NT2/D1 (cell line): ENCODE measurements at regions not wholly inside any gene's neighbourhood (a gene's known extent, or its start where the extent isn't known, plus 50 kb on each side); places are given as distances from the start of the nearest gene placed in this dataset.
A peak's percentile ranks its signal among the peaks of the same experiment; 100 is the strongest.

ENCODE experiments used
- DNase-seq: peaks from one replicate; pipeline ENCODE4 v3.0.0-alpha.2; 2011; ENCODE audit warnings: low read depth, low spot score
- H3K27me3 ChIP-seq: 2 replicates; pipeline ENCODE4 v1.6.0; 2011; ENCODE audit warnings: mild to moderate bottlenecking; ENCODE audit not compliant: insufficient read length, insufficient read depth
- H3K36me3 ChIP-seq: 2 replicates; pipeline ENCODE4 v1.6.1; 2011; ENCODE audit warnings: mild to moderate bottlenecking, low read length, mixed read lengths; ENCODE audit not compliant: insufficient read depth, insufficient read length
- H3K4me1 ChIP-seq: 2 replicates; pipeline ENCODE4 v1.5.1; 2011; ENCODE audit not compliant: insufficient read depth, insufficient read length
- H3K4me3 ChIP-seq: 2 replicates; pipeline ENCODE4 v1.5.1; 2011; ENCODE audit warnings: low read depth; ENCODE audit not compliant: insufficient read length
- H3K9ac ChIP-seq: 2 replicates; pipeline ENCODE4 v1.6.0; 2011; ENCODE audit warnings: low read depth; ENCODE audit not compliant: insufficient read length
- H3K9me3 ChIP-seq: 2 replicates; pipeline ENCODE4 v1.5.1; 2011; ENCODE audit warnings: mild to moderate bottlenecking, low read length; ENCODE audit not compliant: insufficient read depth
- SUZ12 ChIP-seq: IDR thresholded peaks from 2 replicates; pipeline ENCODE4 v1.6.1; 2011; ENCODE audit not compliant: insufficient read length, insufficient read depth; ENCODE audit errors: extremely low read depth
- YY1 ChIP-seq: IDR thresholded peaks from 2 replicates; pipeline ENCODE4 v1.6.1; 2011; ENCODE audit not compliant: insufficient read length, insufficient read depth
- ZNF274 ChIP-seq: IDR thresholded peaks from 2 replicates; pipeline ENCODE4 v1.6.1; 2011; ENCODE audit warnings: mild to moderate bottlenecking, low read depth, low read length

DNA sequence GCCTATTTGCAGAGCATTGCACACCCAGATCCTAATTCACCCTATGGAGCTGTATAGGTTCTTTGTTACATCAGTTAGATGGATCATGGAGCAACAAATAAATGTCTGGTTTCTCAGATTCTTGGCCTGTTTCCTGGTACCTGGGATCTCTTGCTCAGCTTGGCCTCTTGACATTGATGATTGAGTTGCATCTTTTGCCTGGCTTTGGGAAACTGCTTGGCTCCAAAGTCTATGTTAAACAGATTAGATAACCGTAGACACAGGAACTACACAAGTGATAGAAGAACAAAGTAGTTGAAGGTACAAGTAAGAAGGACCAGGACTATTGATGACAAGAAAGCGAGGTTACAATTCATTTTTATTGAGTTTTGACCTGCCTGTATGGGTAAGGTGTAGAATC, 77.3 kb downstream of the TMEM100 start:
- Histone ChIP-seq H3K27me3 (peaks cover 5% of the 10 kb centered on the region), H3K9me3 (peaks cover 9% of the 10 kb centered on the region; the same call in 1 of the 2 replicates), H3K4me1 (no peaks in the 10 kb centered on the region), H3K36me3 (no peaks in the 10 kb centered on the region), H3K4me3 (no peak overlapping the region), H3K9ac (no peak overlapping the region)
- TF ChIP-seq ZNF274 (no peak), SUZ12 (no peak), YY1 (no peak)
- DNase-seq, result no peak

DNA sequence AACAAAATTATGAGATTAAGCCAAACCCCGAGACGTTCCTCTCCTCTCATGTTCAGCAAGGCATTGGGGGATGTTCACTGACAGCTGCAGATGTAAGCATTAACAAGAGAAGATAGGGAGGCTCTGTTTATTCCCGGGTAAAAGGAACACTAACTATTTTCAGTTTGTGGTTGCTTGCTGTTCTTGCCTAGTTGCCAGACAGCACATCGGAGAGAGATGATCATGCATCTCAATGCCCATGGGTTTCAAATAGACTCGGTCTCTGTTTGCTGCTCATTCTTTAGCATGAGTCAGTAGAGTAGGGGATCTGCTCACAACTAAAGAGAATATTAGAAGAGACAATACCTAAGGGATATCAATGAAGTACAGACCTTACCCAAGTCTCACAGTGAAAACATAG, 78.3 kb downstream of the TMEM100 start:
- Histone ChIP-seq H3K36me3 (no peaks in the 10 kb centered on the region), H3K9me3 (peaks cover 9% of the 10 kb centered on the region; the same call in 1 of the 2 replicates), H3K9ac (no peak overlapping the region), H3K4me3 (no peak overlapping the region), H3K27me3 (peaks cover 5% of the 10 kb centered on the region), H3K4me1 (no peaks in the 10 kb centered on the region)
- TF ChIP-seq YY1 (no peak), ZNF274 (no peak), SUZ12 (no peak)
- DNase-seq, result no peak

DNA sequence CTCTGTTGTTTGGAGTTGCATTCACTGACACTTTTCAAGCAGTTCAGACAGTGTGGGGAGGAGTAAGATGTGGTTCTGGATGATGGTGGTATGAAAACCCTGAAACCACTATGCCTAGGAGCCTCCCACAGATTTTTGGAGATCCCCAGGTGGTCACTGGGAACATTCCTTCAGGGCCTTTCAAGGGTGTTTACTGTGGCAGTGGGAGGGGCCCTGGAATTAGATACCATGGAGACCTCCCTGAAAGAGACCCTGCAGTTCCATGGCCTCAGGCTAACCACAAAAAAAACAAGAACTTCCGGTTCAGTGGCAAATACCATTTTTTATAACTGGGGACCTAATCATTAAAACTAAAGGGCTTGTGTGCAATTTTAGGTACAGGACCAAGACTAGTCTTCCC, 79.9 kb downstream of the TMEM100 start:
- no peak overlapping the region for H3K4me3 ChIP-seq
- no peak for DNase-seq
- TF ChIP-seq SUZ12, result no peak
- TF ChIP-seq ZNF274, result no peak
- no peak for TF ChIP-seq YY1

DNA sequence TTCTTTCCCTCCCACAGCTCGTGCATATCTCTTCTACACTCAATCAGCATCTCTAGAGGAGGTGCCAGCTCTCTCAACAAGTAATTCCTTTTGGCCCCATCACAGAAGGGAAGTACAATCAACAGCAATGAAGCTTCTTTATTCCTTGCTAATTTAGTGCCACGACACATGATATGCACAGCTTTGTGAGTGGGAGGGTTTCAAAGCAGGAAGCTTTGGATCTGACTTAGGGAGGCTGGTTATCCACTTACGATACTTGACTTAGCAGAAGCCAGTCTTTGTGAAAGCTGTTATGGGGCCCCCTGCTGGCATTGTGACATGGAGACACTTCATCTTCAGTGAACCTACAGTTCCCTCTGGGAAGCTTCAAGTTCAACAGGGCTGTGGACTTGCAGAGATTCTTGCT, 81.0 kb downstream of the TMEM100 start:
- no peaks in the 10 kb centered on the region for H3K36me3 ChIP-seq
- DNase-seq, result peak; percentile 49
- no peak overlapping the region for H3K9ac ChIP-seq
- H3K4me3 ChIP-seq, result no peak overlapping the region
- H3K9me3 ChIP-seq, result peaks cover 9% of the 10 kb centered on the region; the same call in 1 of the 2 replicates
- H3K4me1 ChIP-seq, result peaks cover 2% of the 10 kb centered on the region
- H3K27me3 ChIP-seq, result peaks cover 5% of the 10 kb centered on the region
- TF ChIP-seq YY1, result no peak
- TF ChIP-seq ZNF274, result no peak
- no peak for TF ChIP-seq SUZ12

More for the DNA sequence above, 79.9 kb downstream of the TMEM100 start:
- H3K4me1 ChIP-seq, result no peaks in the 10 kb centered on the region
- H3K36me3 ChIP-seq, result no peaks in the 10 kb centered on the region
- H3K9me3 ChIP-seq, result peaks cover 9% of the 10 kb centered on the region; the same call in 1 of the 2 replicates
- peaks cover 5% of the 10 kb centered on the region for H3K27me3 ChIP-seq
- H3K9ac ChIP-seq, result no peak overlapping the region

DNA sequence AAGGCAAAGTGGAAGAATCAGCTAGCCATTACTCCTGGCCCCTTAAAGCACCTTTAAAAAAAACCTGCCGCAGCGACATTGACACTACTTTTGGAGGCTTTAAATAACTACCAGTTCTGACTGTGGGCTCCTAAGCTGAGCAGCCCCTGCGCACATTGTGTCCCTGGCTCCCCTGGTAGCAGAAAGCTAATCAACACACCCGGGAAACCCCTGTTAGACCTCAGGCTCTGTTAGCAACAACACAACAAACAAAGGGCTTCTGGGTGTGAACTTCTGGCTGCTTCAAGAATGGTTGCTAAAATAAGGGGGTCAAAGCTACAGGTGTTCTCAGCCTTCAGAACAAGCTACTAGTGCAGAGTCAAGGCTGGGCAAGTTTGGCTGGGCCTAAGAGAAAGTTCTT, 83.6 kb downstream of the TMEM100 start:
- H3K9ac ChIP-seq, result no peak overlapping the region
- H3K27me3 ChIP-seq, result peaks cover 2% of the 10 kb centered on the region
- peaks cover 7% of the 10 kb centered on the region; the same call in 1 of the 2 replicates for H3K9me3 ChIP-seq
- no peaks in the 10 kb centered on the region for H3K36me3 ChIP-seq
- no peak overlapping the region for H3K4me3 ChIP-seq
- no peak for DNase-seq
- TF ChIP-seq SUZ12 (no peak), YY1 (no peak), ZNF274 (no peak)
- H3K4me1 ChIP-seq, result peaks cover 3% of the 10 kb centered on the region

DNA sequence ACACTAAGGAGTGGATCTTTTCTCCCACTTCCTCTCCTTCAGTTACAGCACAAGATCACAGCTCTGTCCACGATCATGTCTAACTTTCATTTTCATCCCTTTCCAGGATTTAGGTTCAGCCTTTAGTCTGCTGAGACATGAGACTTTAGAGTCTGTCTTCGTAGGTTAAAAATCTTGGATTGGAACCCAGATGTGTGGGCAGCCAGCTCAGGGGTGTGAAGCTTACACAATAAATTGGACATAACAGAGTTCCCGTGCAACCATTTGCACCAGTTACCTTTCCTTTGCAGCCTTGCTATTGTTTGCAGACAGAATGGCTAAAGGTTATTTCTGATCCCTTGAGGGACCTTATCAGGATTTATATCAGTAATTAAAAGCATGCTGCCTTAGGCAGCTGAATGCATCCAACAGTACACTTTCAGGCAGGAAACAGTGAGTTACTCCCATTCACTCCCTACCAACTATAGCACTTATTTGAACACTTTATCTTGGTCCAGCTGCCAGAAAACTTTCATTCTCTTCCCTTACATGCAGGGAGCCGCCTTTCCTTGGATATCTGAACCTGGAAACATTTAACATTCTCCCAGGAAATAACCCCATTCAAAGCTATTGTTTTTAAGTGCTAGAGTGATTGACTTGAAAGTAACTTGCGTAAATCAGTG, 87.3 kb downstream of the TMEM100 start:
- no peaks in the 10 kb centered on the region; the same call in 1 of the 2 replicates for H3K9me3 ChIP-seq
- no peak for DNase-seq
- H3K27me3 ChIP-seq, result no peaks in the 10 kb centered on the region
- TF ChIP-seq SUZ12 (no peak), YY1 (no peak), ZNF274 (no peak)
- H3K4me3 ChIP-seq, result no peak overlapping the region
- peaks cover 3% of the 10 kb centered on the region for H3K4me1 ChIP-seq
- no peaks in the 10 kb centered on the region for H3K36me3 ChIP-seq
- H3K9ac ChIP-seq, result no peak overlapping the region

DNA sequence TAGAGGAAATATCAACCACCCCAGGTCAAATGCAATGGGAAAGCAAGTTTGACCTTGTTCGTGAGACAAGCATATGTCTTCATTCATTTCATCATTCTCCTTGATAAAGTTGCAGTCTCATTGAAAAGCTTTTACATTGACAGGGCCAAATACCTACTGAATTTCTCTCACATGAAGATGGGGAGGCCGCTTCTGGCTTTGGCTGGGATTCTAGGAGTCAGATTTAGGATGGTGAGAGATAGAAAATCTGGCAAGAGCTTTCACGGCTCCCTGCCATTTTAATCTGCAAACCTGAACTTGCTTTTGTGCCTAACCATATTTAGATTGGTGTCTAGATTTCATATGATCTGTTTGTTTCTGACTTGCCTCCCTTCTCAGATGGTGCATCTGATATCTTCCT, 88.0 kb downstream of the TMEM100 start:
- TF ChIP-seq ZNF274, result no peak
- no peak overlapping the region for H3K4me3 ChIP-seq
- no peaks in the 10 kb centered on the region for H3K27me3 ChIP-seq
- DNase-seq, result no peak
- H3K36me3 ChIP-seq, result no peaks in the 10 kb centered on the region
- H3K9ac ChIP-seq, result no peak overlapping the region
- peaks cover 3% of the 10 kb centered on the region for H3K4me1 ChIP-seq
- H3K9me3 ChIP-seq, result no peaks in the 10 kb centered on the region; the same call in 1 of the 2 replicates

DNA sequence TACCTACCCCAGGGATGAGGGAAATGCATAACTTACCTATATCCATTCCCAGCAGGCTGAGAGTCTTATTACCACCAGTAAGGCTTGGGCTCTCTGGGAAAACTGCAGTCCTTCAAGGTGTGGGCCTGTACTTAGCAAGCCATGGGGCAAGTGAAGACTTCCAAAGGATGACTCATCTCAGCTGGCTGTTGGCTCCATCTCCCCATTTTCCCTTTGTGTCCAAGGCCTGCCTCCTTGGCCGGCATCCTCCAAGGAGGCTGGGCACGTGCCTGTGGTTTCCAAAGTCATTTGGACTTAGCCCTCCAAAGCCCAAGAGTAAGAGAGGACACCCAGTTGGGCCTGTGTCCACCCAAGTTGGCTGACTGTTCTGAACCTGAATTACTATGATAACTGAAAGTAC, 89.8 kb downstream of the TMEM100 start:
- Histone ChIP-seq H3K36me3 (no peaks in the 10 kb centered on the region), H3K9me3 (peaks cover 3% of the 10 kb centered on the region; the same call in 1 of the 2 replicates), H3K9ac (no peak overlapping the region), H3K4me1 (peaks cover 3% of the 10 kb centered on the region), H3K4me3 (no peak overlapping the region), H3K27me3 (no peaks in the 10 kb centered on the region)
- DNase-seq, result no peak
- no peak for TF ChIP-seq YY1
- TF ChIP-seq ZNF274, result no peak
- TF ChIP-seq SUZ12, result no peak
